ENCODE measurements at regions not wholly inside any gene's neighbourhood (a gene's known extent, or its start where the extent isn't known, plus 50 kb on each side); places are given as distances from the start of the nearest gene placed in this dataset.

- Histone ChIP-seq H2BK5ac (ENCODE audit: low read length) (no peak overlapping the region), H3K27ac (ENCODE audit: low read depth, low read length) (no peak overlapping the region), H3K4me1 (ENCODE audit: control insufficient read depth, low read depth, low read length) (no peaks in the 10 kb centered on the region), H3K9ac (ENCODE audit: low read length) (no peak overlapping the region), H3K4ac (ENCODE audit: low read depth, low read length) (no peak overlapping the region), H4K5ac (ENCODE audit: low read length) (no peak overlapping the region), H3K18ac (ENCODE audit: low read length) (no peak overlapping the region), H3K27me3 (ENCODE audit: insufficient read depth, low read length, poor library complexity) (no peaks in the 10 kb centered on the region), H4K8ac (ENCODE audit: low read depth, low read length) (no peak overlapping the region), H2BK15ac (replicated peaks; ENCODE audit: low read depth) (no peak overlapping the region), H3K56ac (ENCODE audit: low read length) (no peak overlapping the region), H2AK5ac (ENCODE audit: low read length) (no peak overlapping the region), H2BK120ac (ENCODE audit: low read depth, low read length) (no peak overlapping the region), H3K36me3 (ENCODE audit: control insufficient read depth, insufficient read depth, low read length) (no peaks in the 10 kb centered on the region), H3K4me3 (ENCODE audit: low read length) (no peak overlapping the region), H3K23ac (ENCODE audit: low read length) (no peak overlapping the region), H3K4me2 (ENCODE audit: low read length) (no peak overlapping the region), H3K79me2 (ENCODE audit: control insufficient read depth, insufficient read depth, low read length) (no peaks in the 10 kb centered on the region), H3K79me1 (ENCODE audit: low read length) (no peaks in the 10 kb centered on the region)
- WGBS (ENCODE audit: extremely low coverage, insufficient coverage, low lambda C conversion rate) = no CpG with 5 or more reads among the region's 9 CpGs
- DNase-seq = no peak
Measured at GRCh38 chr5:142531977-142532780, 153.7 kb downstream of the FGF1 start.

GRCh38 chr5:142530904-142531303 lies 155.0 kb downstream of the FGF1 start:
- Histone ChIP-seq H3K56ac (ENCODE audit: low read length) (no peak overlapping the region), H4K8ac (ENCODE audit: low read depth, low read length) (no peak overlapping the region), H3K36me3 (ENCODE audit: control insufficient read depth, insufficient read depth, low read length) (no peaks in the 10 kb centered on the region), H4K5ac (ENCODE audit: low read length) (no peak overlapping the region), H3K4me3 (ENCODE audit: low read length) (no peak overlapping the region), H3K79me2 (ENCODE audit: control insufficient read depth, insufficient read depth, low read length) (no peaks in the 10 kb centered on the region), H3K18ac (ENCODE audit: low read length) (no peak overlapping the region), H2BK5ac (ENCODE audit: low read length) (no peak overlapping the region), H3K4ac (ENCODE audit: low read depth, low read length) (no peak overlapping the region), H3K9ac (ENCODE audit: low read length) (no peak overlapping the region), H3K4me2 (ENCODE audit: low read length) (no peak overlapping the region), H3K79me1 (ENCODE audit: low read length) (no peaks in the 10 kb centered on the region), H3K4me1 (ENCODE audit: control insufficient read depth, low read depth, low read length) (no peaks in the 10 kb centered on the region), H2BK120ac (ENCODE audit: low read depth, low read length) (no peak overlapping the region), H3K23ac (ENCODE audit: low read length) (no peak overlapping the region), H2AK5ac (ENCODE audit: low read length) (no peak overlapping the region), H2BK15ac (replicated peaks; ENCODE audit: low read depth) (no peak overlapping the region), H3K27me3 (ENCODE audit: insufficient read depth, low read length, poor library complexity) (no peaks in the 10 kb centered on the region), H3K27ac (ENCODE audit: low read depth, low read length) (no peak overlapping the region)
- DNase-seq = no peak
- no CpG with 5 or more reads among the region's 4 CpGs for WGBS (ENCODE audit: extremely low coverage, insufficient coverage, low lambda C conversion rate)

GRCh38 chr5:142529626-142530278 lies 156.1 kb downstream of the FGF1 start:
- Histone ChIP-seq H3K18ac (ENCODE audit: low read length) (no peak overlapping the region), H3K79me2 (ENCODE audit: control insufficient read depth, insufficient read depth, low read length) (no peaks in the 10 kb centered on the region), H3K27ac (ENCODE audit: low read depth, low read length) (no peak overlapping the region), H3K56ac (ENCODE audit: low read length) (no peak overlapping the region), H3K36me3 (ENCODE audit: control insufficient read depth, insufficient read depth, low read length) (no peaks in the 10 kb centered on the region), H4K8ac (ENCODE audit: low read depth, low read length) (no peak overlapping the region), H3K27me3 (ENCODE audit: insufficient read depth, low read length, poor library complexity) (no peaks in the 10 kb centered on the region), H3K4me3 (ENCODE audit: low read length) (no peak overlapping the region), H3K4me1 (ENCODE audit: control insufficient read depth, low read depth, low read length) (no peaks in the 10 kb centered on the region), H2BK15ac (replicated peaks; ENCODE audit: low read depth) (no peak overlapping the region), H4K5ac (ENCODE audit: low read length) (no peak overlapping the region), H2BK120ac (ENCODE audit: low read depth, low read length) (no peak overlapping the region), H3K23ac (ENCODE audit: low read length) (no peak overlapping the region), H2AK5ac (ENCODE audit: low read length) (no peak overlapping the region), H3K4me2 (ENCODE audit: low read length) (no peak overlapping the region), H3K4ac (ENCODE audit: low read depth, low read length) (no peak overlapping the region), H2BK5ac (ENCODE audit: low read length) (no peak overlapping the region), H3K9ac (ENCODE audit: low read length) (no peak overlapping the region), H3K79me1 (ENCODE audit: low read length) (no peaks in the 10 kb centered on the region)
- no peak for DNase-seq
- no CpG with 5 or more reads among the region's 4 CpGs for WGBS (ENCODE audit: extremely low coverage, insufficient coverage, low lambda C conversion rate)

GRCh38 chr5:142527664-142528295 lies 158.1 kb downstream of the FGF1 start:
- Histone ChIP-seq H3K23ac (ENCODE audit: low read length) (no peak overlapping the region), H2BK5ac (ENCODE audit: low read length) (no peak overlapping the region), H3K36me3 (ENCODE audit: control insufficient read depth, insufficient read depth, low read length) (no peaks in the 10 kb centered on the region), H3K27ac (ENCODE audit: low read depth, low read length) (no peak overlapping the region), H3K4ac (ENCODE audit: low read depth, low read length) (no peak overlapping the region), H3K18ac (ENCODE audit: low read length) (no peak overlapping the region), H3K4me3 (ENCODE audit: low read length) (no peak overlapping the region), H3K79me2 (ENCODE audit: control insufficient read depth, insufficient read depth, low read length) (no peaks in the 10 kb centered on the region), H3K9ac (ENCODE audit: low read length) (no peak overlapping the region), H3K79me1 (ENCODE audit: low read length) (no peaks in the 10 kb centered on the region), H3K4me1 (ENCODE audit: control insufficient read depth, low read depth, low read length) (no peaks in the 10 kb centered on the region), H3K27me3 (ENCODE audit: insufficient read depth, low read length, poor library complexity) (no peaks in the 10 kb centered on the region), H2AK5ac (ENCODE audit: low read length) (no peak overlapping the region), H3K56ac (ENCODE audit: low read length) (no peak overlapping the region), H2BK120ac (ENCODE audit: low read depth, low read length) (no peak overlapping the region), H4K8ac (ENCODE audit: low read depth, low read length) (no peak overlapping the region), H3K4me2 (ENCODE audit: low read length) (no peak overlapping the region), H4K5ac (ENCODE audit: low read length) (no peak overlapping the region), H2BK15ac (replicated peaks; ENCODE audit: low read depth) (no peak overlapping the region)
- WGBS (ENCODE audit: extremely low coverage, insufficient coverage, low lambda C conversion rate) = no CpG with 5 or more reads among the region's 3 CpGs
- DNase-seq = no peak

DNA sequence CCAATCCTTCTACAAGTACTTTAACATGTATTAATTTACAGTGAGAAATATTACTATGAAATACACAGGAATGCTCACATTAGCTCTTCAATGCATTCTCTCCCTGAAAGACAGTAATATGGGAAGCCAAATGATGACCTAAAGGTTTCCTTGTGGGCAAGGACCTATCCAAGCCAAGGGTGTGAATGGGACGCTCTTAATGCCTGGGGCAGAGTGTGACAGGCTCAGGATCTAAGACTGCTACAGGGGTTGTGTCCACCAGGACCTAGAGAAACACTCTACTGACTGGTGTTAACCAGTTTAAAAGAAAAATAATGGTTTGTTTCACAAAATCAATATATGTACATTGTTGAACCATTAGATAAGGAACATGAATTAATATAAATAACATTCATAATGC lies 158.7 kb downstream of the FGF1 start:
- no peak overlapping the region for H3K23ac ChIP-seq (ENCODE audit: low read length)
- no CpG with 5 or more reads among the region's 1 CpG for WGBS (ENCODE audit: extremely low coverage, insufficient coverage, low lambda C conversion rate)
- no peaks in the 10 kb centered on the region for H3K79me1 ChIP-seq (ENCODE audit: low read length)
- no peak overlapping the region for H3K56ac ChIP-seq (ENCODE audit: low read length)
- H2BK5ac ChIP-seq (ENCODE audit: low read length) = no peak overlapping the region
- no peak overlapping the region for H4K8ac ChIP-seq (ENCODE audit: low read depth, low read length)
- H3K4me2 ChIP-seq (ENCODE audit: low read length) = no peak overlapping the region
- no peaks in the 10 kb centered on the region for H3K4me1 ChIP-seq (ENCODE audit: control insufficient read depth, low read depth, low read length)
- H4K5ac ChIP-seq (ENCODE audit: low read length) = no peak overlapping the region
- no peak overlapping the region for H3K18ac ChIP-seq (ENCODE audit: low read length)
- no peak overlapping the region for H3K4me3 ChIP-seq (ENCODE audit: low read length)
- no peak overlapping the region for H2AK5ac ChIP-seq (ENCODE audit: low read length)
- no peak overlapping the region for H2BK120ac ChIP-seq (ENCODE audit: low read depth, low read length)
- no peak overlapping the region for H3K4ac ChIP-seq (ENCODE audit: low read depth, low read length)
- no peaks in the 10 kb centered on the region for H3K79me2 ChIP-seq (ENCODE audit: control insufficient read depth, insufficient read depth, low read length)
- H2BK15ac ChIP-seq (replicated peaks; ENCODE audit: low read depth) = no peak overlapping the region
- DNase-seq = peak; percentile 23
- no peaks in the 10 kb centered on the region for H3K27me3 ChIP-seq (ENCODE audit: insufficient read depth, low read length, poor library complexity)
- H3K27ac ChIP-seq (ENCODE audit: low read depth, low read length) = no peak overlapping the region
- no peak overlapping the region for H3K9ac ChIP-seq (ENCODE audit: low read length)
- H3K36me3 ChIP-seq (ENCODE audit: control insufficient read depth, insufficient read depth, low read length) = no peaks in the 10 kb centered on the region

All from mesendoderm (in vitro differentiated cells).